Chondrocyte (in vitro differentiated cells): ENCODE measurements at regions not wholly inside any gene's neighbourhood (a gene's known extent, or its start where the extent isn't known, plus 50 kb on each side); places are given as distances from the start of the nearest gene placed in this dataset.

ENCODE experiments used
- DNase-seq: peaks from one replicate; pipeline ENCODE4 v3.0.0; 2021; ENCODE audit warnings: mixed read lengths, low spot score
- H3K27ac Mint-ChIP-seq: one replicate; pipeline ENCODE4 v1.8.0; 2021; ENCODE audit warnings: mild to moderate bottlenecking, moderate library complexity, mixed read lengths; ENCODE audit not compliant: unreplicated experiment
- H3K27me3 Mint-ChIP-seq: 2 replicates; pipeline ENCODE4 v1.8.0; 2021; ENCODE audit warnings: low read depth, mixed read lengths
- H3K36me3 Mint-ChIP-seq: 2 replicates; pipeline ENCODE4 v1.8.0; 2021; ENCODE audit warnings: low read depth, mixed read lengths
- H3K4me1 Mint-ChIP-seq: 2 replicates; pipeline ENCODE4 v1.8.0; 2021; ENCODE audit warnings: low read depth, mild to moderate bottlenecking, mixed read lengths
- H3K4me3 Mint-ChIP-seq: one replicate; pipeline ENCODE4 v1.8.0; 2021; ENCODE audit warnings: mild to moderate bottlenecking, moderate library complexity, mixed read lengths; ENCODE audit not compliant: unreplicated experiment
- H3K9me3 Mint-ChIP-seq: 2 replicates; pipeline ENCODE4 v1.8.0; 2021; ENCODE audit warnings: low read depth, mixed read lengths
- TF ChIP-seq, protein P1 (sequence below): fragments of 200-600 bp; sonication (generic); IDR thresholded peaks from 2 replicates; pipeline ENCODE4 v1.5.0; 2021; ENCODE audit warnings: antibody characterized with exemption, mild to moderate bottlenecking, moderate library complexity

DNA sequence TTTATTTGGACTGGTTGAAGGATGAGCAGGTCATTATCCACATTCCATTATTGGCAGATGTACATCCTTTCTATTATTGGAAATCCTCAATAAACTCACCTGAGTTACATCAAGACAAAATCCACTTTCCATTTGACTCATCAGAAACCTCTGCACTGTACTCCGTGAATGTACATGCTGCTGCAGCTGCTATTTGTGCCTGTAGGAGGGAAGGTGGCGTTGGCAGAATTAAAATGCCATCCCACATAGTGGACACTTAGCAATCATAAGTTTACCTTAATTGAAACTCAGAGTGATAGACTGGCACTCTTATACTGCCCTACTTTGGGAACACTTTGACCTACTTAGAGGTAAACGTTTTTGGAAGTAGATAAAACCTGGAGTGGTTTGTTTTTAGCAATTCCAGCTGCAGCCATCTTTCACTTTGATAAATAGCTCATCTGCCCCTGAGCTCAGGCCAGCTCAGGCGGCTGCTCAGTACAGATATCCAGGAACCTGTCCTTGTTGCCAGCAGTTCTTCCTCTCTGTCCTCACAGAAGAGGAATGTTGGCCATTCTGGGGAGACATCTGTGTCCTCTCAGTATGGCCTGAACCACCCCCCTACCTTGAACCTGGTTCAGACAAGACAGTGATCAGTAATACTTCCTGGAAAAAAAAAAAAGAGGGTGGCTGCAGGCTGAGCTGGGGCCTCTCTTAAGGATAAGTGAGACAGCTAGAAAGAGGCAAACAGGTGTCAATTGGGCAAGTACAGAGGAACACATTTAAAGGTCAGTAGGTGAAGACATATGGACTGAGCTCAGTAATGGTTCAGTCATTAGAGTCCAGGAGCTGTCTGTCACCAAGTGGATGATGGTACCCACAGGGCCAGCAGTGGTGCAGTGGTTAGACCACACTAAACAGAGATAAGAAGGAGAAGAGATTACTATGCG, 153.4 kb upstream of the UMPS start:
- H3K9me3 Mint-ChIP-seq, result no peaks in the 10 kb centered on the region
- no peak overlapping the region for H3K4me3 Mint-ChIP-seq
- H3K36me3 Mint-ChIP-seq, result no peaks in the 10 kb centered on the region
- no peaks in the 10 kb centered on the region for H3K4me1 Mint-ChIP-seq
- H3K27ac Mint-ChIP-seq, result no peak overlapping the region
- TF ChIP-seq, protein P1, sequence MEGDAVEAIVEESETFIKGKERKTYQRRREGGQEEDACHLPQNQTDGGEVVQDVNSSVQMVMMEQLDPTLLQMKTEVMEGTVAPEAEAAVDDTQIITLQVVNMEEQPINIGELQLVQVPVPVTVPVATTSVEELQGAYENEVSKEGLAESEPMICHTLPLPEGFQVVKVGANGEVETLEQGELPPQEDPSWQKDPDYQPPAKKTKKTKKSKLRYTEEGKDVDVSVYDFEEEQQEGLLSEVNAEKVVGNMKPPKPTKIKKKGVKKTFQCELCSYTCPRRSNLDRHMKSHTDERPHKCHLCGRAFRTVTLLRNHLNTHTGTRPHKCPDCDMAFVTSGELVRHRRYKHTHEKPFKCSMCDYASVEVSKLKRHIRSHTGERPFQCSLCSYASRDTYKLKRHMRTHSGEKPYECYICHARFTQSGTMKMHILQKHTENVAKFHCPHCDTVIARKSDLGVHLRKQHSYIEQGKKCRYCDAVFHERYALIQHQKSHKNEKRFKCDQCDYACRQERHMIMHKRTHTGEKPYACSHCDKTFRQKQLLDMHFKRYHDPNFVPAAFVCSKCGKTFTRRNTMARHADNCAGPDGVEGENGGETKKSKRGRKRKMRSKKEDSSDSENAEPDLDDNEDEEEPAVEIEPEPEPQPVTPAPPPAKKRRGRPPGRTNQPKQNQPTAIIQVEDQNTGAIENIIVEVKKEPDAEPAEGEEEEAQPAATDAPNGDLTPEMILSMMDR, result no peak
- no peak for DNase-seq
- H3K27me3 Mint-ChIP-seq, result no peaks in the 10 kb centered on the region

DNA sequence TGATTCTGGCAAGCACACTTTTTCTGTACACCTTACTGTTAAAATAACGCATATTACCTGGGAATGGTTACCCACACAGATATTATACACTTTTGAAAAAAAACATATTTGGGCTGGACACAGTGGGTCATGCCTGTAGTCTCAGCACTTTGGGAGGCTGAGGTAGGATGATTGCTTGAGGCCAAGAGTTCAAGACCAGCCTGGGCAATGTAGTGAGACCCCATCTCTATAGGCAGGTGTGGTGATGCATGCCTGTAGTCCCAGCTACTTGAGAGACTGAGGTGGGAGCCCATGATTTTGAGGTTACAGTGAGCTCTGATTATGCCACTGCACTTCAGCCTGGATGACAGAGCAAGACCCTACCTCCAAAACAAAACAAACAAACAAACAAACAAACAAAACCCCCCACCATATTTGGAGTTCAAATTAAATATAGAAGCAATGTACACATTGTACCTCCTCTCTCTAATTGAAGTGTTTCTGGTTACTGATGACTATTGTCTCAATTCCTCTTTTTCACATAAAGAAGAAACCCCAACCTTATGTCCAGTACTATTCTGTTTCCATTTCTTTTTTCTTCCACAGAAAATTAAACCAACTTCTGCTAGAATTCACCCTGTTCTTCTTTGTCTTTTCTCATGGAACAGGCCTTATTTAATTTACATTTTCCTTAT, 152.6 kb upstream of the UMPS start:
- no peak for DNase-seq
- H3K9me3 Mint-ChIP-seq, result no peaks in the 10 kb centered on the region
- peaks cover 6% of the 10 kb centered on the region for H3K4me1 Mint-ChIP-seq
- H3K36me3 Mint-ChIP-seq, result no peaks in the 10 kb centered on the region
- H3K4me3 Mint-ChIP-seq, result no peak overlapping the region
- H3K27me3 Mint-ChIP-seq, result no peaks in the 10 kb centered on the region
- TF ChIP-seq, protein P1, result no peak
- no peak overlapping the region for H3K27ac Mint-ChIP-seq

DNA sequence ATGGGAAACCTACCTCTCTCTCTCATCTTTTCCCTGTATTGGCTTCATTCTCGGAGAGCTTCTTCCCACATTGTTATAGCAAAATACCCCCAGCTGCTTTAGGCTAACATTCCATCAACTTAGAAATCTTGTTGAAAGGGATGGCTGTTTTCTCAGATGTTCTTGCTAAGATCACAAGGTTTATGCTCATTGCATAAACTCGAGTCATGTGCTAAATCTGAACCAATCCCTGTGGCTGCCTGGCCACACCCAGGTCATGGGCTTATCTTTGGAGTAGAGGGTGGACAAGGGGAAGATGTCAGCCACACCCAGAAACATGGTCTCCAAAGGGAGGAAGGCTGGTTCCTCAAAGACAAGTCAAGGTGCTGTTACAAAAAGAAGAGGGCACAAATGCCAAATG, 150.6 kb upstream of the UMPS start:
- Mint-ChIP-seq H3K9me3 (no peaks in the 10 kb centered on the region), H3K4me1 (peaks cover 12% of the 10 kb centered on the region), H3K27ac (no peak overlapping the region), H3K27me3 (no peaks in the 10 kb centered on the region), H3K36me3 (no peaks in the 10 kb centered on the region), H3K4me3 (no peak overlapping the region)
- DNase-seq, result no peak
- TF ChIP-seq, protein P1, result no peak

DNA sequence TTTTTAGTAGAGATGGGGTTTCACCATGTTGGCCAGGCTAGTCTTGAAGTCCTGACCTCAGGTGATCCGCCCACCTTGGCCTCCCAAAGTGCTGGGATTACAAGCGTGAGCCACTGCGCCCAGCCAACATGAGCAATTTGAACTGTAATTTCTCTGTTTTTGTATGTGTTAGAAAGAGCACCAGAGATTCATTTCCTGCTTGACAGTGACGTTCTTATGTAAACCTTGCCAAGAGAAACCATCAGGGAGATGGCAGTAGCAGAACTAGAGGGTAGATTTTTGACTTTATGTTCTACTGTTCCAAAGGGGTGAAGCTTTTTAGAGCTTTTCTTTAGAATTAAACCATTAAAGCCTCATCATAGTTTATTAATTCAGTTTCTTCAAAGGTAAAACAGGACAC, 148.1 kb upstream of the UMPS start:
- peaks cover 31% of the 10 kb centered on the region for H3K4me1 Mint-ChIP-seq
- H3K9me3 Mint-ChIP-seq, result no peaks in the 10 kb centered on the region
- TF ChIP-seq, protein P1, result no peak
- no peak overlapping the region for H3K27ac Mint-ChIP-seq
- DNase-seq, result no peak
- H3K4me3 Mint-ChIP-seq, result no peak overlapping the region
- H3K36me3 Mint-ChIP-seq, result no peaks in the 10 kb centered on the region
- H3K27me3 Mint-ChIP-seq, result peaks cover 5% of the 10 kb centered on the region

DNA sequence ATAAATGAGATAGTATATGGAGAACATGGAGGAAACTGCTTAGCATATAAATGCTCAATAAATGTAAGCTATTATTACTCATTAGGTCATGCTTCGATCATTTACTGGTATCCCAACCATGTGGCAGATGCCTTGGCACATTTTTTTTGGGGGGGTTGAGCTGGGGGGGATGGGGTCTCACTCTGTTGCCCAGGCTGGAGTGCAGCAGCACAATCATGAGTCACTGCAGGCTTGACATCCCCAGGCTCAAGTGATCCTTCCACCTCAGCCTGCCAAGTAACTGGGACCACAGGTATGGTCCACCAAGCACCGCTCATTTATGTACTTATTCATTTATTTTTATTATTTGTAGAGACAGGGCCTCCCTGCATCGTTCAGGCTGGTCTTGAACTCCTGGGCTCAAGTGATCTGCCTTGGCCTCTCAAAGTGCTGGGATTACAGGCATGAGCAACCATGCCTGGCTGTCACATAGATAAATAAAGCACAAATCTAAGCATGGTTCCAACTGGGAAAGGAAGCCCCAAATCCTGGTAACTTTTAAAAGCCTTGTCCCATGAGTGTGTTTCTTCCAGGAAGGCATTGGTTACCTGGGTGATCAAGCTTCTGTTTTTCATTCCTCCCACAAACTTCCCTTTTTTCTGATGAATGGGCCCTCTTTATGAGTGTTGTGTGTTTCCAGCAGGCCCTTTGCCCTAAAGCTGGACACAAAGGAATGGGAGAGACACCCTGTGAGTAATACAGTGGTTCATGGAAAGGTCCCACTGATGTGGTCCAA, 147.4 kb upstream of the UMPS start:
- Mint-ChIP-seq H3K4me3 (no peak overlapping the region), H3K4me1 (peaks cover 34% of the 10 kb centered on the region), H3K27ac (no peak overlapping the region)

More for the DNA sequence above, 147.4 kb upstream of the UMPS start:
- DNase-seq, result no peak
- Mint-ChIP-seq H3K36me3 (no peaks in the 10 kb centered on the region), H3K27me3 (peaks cover 5% of the 10 kb centered on the region), H3K9me3 (no peaks in the 10 kb centered on the region)
- TF ChIP-seq, protein P1, result no peak
